Upper lobe of left lung (tissue), 6 donors: ENCODE measurements at regions not wholly inside any gene's neighbourhood (a gene's known extent, or its start where the extent isn't known, plus 50 kb on each side); places are given as distances from the start of the nearest gene placed in this dataset.

Source experiments
- ATAC-seq, 2 donors: fragments of 200-7000 bp; cut with Tn5 transposase; one replicate each; pipeline ENCODE4 v1.9.1; 2022; ENCODE audit warnings: mild to moderate bottlenecking in 2 of 2, moderate library complexity in 2 of 2; ENCODE audit not compliant: low FRiP score in 2 of 2
- DNase-seq, 2 donors: peaks; one replicate each; pipeline ENCODE4 v3.0.0-alpha.2; 2019 to 2020
- H3K27ac ChIP-seq, 4 donors: fragments of 200-600 bp; sonication (generic); one replicate each; pipeline ENCODE4 v1.5.1; 2016 to 2019
- H3K27me3 ChIP-seq, 4 donors: fragments of 200-600 bp; sonication (generic); one replicate each; pipeline ENCODE4 v1.5.1; 2017 to 2019
- H3K36me3 ChIP-seq, 4 donors: fragments of 200-600 bp; sonication (generic); one replicate each; pipeline ENCODE4 v1.5.1; 2016 to 2019
- H3K4me1 ChIP-seq, 4 donors: fragments of 200-600 bp; sonication (generic); one replicate each; pipeline ENCODE4 v1.5.1; 2018 to 2019
- H3K4me3 ChIP-seq, 4 donors: fragments of 200-600 bp; sonication (generic); one replicate each; pipeline ENCODE4 v1.5.1; 2017 to 2019; ENCODE audit warnings: mild to moderate bottlenecking in 2 of 4, moderate library complexity in 1 of 4
- H3K9me3 ChIP-seq, 4 donors: fragments of 200-600 bp; sonication (generic); one replicate each; pipeline ENCODE4 v1.5.1; 2018 to 2019
- CTCF ChIP-seq, 6 experiments: fragments of 450-650 bp in 4 of 6; fragments of 200-600 bp in 2 of 6; sonication (generic) in 2 of 6; IDR thresholded peaks; one replicate each; pipeline ENCODE4 v1.5.1; 2016 to 2019; ENCODE audit warnings: antibody characterized with exemption in 6 of 6
- EP300 ChIP-seq, 4 donors: sonication (generic); formaldehyde crosslinking; IDR thresholded peaks; one replicate each; pipeline ENCODE4 v1.5.1; 2017; ENCODE audit warnings: antibody characterized with exemption in 4 of 4, control low read depth in 2 of 4
- POLR2A ChIP-seq, 4 donors: fragments of 450-650 bp; IDR thresholded peaks; one replicate each; pipeline ENCODE4 v1.5.1; 2016 to 2017; ENCODE audit warnings: antibody characterized with exemption in 4 of 4, mild to moderate bottlenecking in 2 of 4
- POLR2AphosphoS5 ChIP-seq, 2 donors: sonication (generic); formaldehyde crosslinking; IDR thresholded peaks; one replicate each; pipeline ENCODE4 v1.5.1; 2017; ENCODE audit warnings: antibody characterized with exemption in 2 of 2
- WGBS, 2 donors: methylation state at CpG; one replicate each; pipeline ENCODE4 v1.1.5; 2017 to 2018; 5-methylcytosine and 5-hydroxymethylcytosine counted together
- donor health status: DM: no; HTN: no; CAD: no; lungs with moderate emphysema.
- donor health status: DM: no; HTN: yes; CAD: no; lungs with severe emphysema.

- ATAC-seq, result no peak
Measured at GRCh38 chr3:176766862-176767261, 430.4 kb downstream of the TBL1XR1 start.

GRCh38 chr3:176765382-176765900 lies 431.8 kb downstream of the TBL1XR1 start:
- no peaks in the 10 kb centered on the region for H3K9me3 ChIP-seq
- H3K36me3 ChIP-seq, result no peaks in the 10 kb centered on the region
- no peak overlapping the region for H3K27ac ChIP-seq
- H3K4me3 ChIP-seq, result no peak overlapping the region
- DNase-seq (no peak), ATAC-seq (no peak)
- 96 to 98% methylated on average over 3 of the region's 3 CpGs for WGBS, 2 donors
- TF ChIP-seq CTCF (IDR thresholded peaks at IDR 0.05) (no peak), EP300 (IDR thresholded peaks at IDR 0.05) (no peak), POLR2AphosphoS5 (IDR thresholded peaks at IDR 0.05) (no peak), POLR2A (IDR thresholded peaks at IDR 0.05) (no peak)
- no peaks in the 10 kb centered on the region for H3K4me1 ChIP-seq
- H3K27me3 ChIP-seq, result no peaks in the 10 kb centered on the region

More at GRCh38 chr3:176766862-176767261, 430.4 kb downstream of the TBL1XR1 start:
- no peak overlapping the region for H3K27ac ChIP-seq
- H3K4me1 ChIP-seq, result no peaks in the 10 kb centered on the region
- no peak for DNase-seq
- no peak overlapping the region for H3K4me3 ChIP-seq
- no peak for TF ChIP-seq POLR2AphosphoS5 (IDR thresholded peaks at IDR 0.05)
- no peak for TF ChIP-seq POLR2A (IDR thresholded peaks at IDR 0.05)
- TF ChIP-seq CTCF (IDR thresholded peaks at IDR 0.05), result no peak
- no peak for TF ChIP-seq EP300 (IDR thresholded peaks at IDR 0.05)
- whole genome bisulfite sequencing, 2 donors, result 75% methylated on average over 1 of the region's 1 CpG; no CpG with 5 or more reads in 1 of the 2 donors
- no peaks in the 10 kb centered on the region for H3K27me3 ChIP-seq
- H3K9me3 ChIP-seq, result no peaks in the 10 kb centered on the region
- H3K36me3 ChIP-seq, result no peaks in the 10 kb centered on the region

GRCh38 chr3:176759815-176760506 lies 437.3 kb downstream of the TBL1XR1 start:
- Histone ChIP-seq H3K27ac (no peak overlapping the region), H3K4me3 (no peak overlapping the region), H3K36me3 (no peaks in the 10 kb centered on the region), H3K4me1 (no peaks in the 10 kb centered on the region), H3K9me3 (no peaks in the 10 kb centered on the region), H3K27me3 (no peaks in the 10 kb centered on the region)
- no peak for DNase-seq
- ATAC-seq, result no peak
- TF ChIP-seq EP300 (IDR thresholded peaks at IDR 0.05) (no peak), POLR2A (IDR thresholded peaks at IDR 0.05) (no peak), CTCF (IDR thresholded peaks at IDR 0.05) (no peak), POLR2AphosphoS5 (IDR thresholded peaks at IDR 0.05) (no peak)

- Histone ChIP-seq H3K4me1 (no peaks in the 10 kb centered on the region), H3K36me3 (no peaks in the 10 kb centered on the region), H3K9me3 (no peaks in the 10 kb centered on the region), H3K4me3 (no peak overlapping the region), H3K27ac (no peak overlapping the region), H3K27me3 (no peaks in the 10 kb centered on the region)
- no peak for ATAC-seq
- DNase-seq, result no peak
- no peak for TF ChIP-seq POLR2AphosphoS5 (IDR thresholded peaks at IDR 0.05)
- no peak for TF ChIP-seq CTCF (IDR thresholded peaks at IDR 0.05)
- TF ChIP-seq POLR2A (IDR thresholded peaks at IDR 0.05), result no peak
- no peak for TF ChIP-seq EP300 (IDR thresholded peaks at IDR 0.05)
Measured at GRCh38 chr3:176757429-176757828, 439.9 kb downstream of the TBL1XR1 start.

- no peak for DNase-seq
- no peak for TF ChIP-seq CTCF (IDR thresholded peaks at IDR 0.05)
- no peak for TF ChIP-seq POLR2A (IDR thresholded peaks at IDR 0.05)
- no peak for TF ChIP-seq EP300 (IDR thresholded peaks at IDR 0.05)
- no peak for TF ChIP-seq POLR2AphosphoS5 (IDR thresholded peaks at IDR 0.05)
- WGBS, 2 donors, result 93 to 95% methylated on average over 6 of the region's 6 CpGs
- H3K27me3 ChIP-seq, result no peaks in the 10 kb centered on the region
- H3K4me3 ChIP-seq, result no peak overlapping the region
- no peak for ATAC-seq
- H3K4me1 ChIP-seq, result no peaks in the 10 kb centered on the region
- H3K27ac ChIP-seq, result no peak overlapping the region
- H3K9me3 ChIP-seq, result no peaks in the 10 kb centered on the region
- H3K36me3 ChIP-seq, result no peaks in the 10 kb centered on the region
Measured at GRCh38 chr3:176755977-176756376, 441.3 kb downstream of the TBL1XR1 start.
